ENCODE measurements at regions not wholly inside any gene's neighbourhood (a gene's known extent, or its start where the extent isn't known, plus 50 kb on each side); places are given as distances from the start of the nearest gene placed in this dataset.
A peak's percentile ranks its signal among the peaks of the same experiment; 100 is the strongest.

DNA sequence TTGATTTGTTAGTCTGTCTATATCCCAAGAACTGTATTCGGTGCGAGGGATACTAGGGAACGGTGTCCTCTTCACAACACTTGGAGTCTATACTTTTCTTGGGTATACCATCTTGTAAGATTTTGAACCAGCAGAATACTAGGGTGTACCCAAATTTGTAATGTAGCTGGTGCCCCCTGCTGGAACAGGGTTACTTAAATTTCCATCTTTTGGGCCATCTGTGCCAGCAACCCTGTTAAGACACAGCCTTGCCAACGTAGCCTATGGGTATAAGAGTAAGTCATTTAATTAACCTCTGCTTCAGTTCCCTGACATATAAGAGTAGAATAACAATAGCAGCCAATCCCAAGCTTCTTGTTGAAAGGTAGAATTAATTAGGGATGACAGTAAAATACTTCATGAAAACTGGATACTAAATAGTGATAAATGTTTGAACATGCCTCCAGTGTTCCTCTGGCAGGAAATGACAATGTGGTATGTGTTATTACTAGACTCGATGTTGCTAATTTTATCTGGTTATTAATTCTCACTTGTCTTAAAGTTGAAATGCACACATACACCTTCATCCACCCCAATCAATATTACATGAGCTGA, 607.6 kb downstream of the FGF9 start:
- TF ChIP-seq, protein P1, sequence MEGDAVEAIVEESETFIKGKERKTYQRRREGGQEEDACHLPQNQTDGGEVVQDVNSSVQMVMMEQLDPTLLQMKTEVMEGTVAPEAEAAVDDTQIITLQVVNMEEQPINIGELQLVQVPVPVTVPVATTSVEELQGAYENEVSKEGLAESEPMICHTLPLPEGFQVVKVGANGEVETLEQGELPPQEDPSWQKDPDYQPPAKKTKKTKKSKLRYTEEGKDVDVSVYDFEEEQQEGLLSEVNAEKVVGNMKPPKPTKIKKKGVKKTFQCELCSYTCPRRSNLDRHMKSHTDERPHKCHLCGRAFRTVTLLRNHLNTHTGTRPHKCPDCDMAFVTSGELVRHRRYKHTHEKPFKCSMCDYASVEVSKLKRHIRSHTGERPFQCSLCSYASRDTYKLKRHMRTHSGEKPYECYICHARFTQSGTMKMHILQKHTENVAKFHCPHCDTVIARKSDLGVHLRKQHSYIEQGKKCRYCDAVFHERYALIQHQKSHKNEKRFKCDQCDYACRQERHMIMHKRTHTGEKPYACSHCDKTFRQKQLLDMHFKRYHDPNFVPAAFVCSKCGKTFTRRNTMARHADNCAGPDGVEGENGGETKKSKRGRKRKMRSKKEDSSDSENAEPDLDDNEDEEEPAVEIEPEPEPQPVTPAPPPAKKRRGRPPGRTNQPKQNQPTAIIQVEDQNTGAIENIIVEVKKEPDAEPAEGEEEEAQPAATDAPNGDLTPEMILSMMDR (IDR thresholded peaks at IDR 0.05; ENCODE audit: low read depth, low read length): 0 out of 2 replicates have a peak, but pooled peaks have one; percentile 32
- H3K4me3 ChIP-seq (ENCODE audit: low read depth, low read length): no peak overlapping the region

DNA sequence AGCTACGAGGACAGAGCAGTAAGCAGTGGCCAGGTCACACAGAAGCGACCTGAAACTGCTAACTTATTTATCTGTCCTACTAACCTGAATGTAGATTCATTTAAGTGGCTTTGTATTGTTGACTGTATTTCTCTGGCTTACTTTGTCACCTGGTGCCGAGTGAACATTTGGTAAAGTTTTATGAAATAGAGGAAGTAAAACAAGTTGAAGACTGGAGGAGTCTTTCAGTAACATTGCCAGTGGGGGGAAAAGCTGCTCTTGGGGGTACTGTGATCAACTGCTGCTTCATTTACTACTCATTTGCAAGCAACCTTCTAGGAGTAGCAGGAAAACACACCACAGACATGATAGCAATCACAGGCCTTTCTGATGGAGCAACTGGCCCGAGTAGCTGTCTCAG, 615.0 kb downstream of the FGF9 start:
- H3K4me3 ChIP-seq (ENCODE audit: low read depth, low read length): no peak overlapping the region
- TF ChIP-seq, protein P1 (IDR thresholded peaks at IDR 0.05; ENCODE audit: low read depth, low read length): no peak

DNA sequence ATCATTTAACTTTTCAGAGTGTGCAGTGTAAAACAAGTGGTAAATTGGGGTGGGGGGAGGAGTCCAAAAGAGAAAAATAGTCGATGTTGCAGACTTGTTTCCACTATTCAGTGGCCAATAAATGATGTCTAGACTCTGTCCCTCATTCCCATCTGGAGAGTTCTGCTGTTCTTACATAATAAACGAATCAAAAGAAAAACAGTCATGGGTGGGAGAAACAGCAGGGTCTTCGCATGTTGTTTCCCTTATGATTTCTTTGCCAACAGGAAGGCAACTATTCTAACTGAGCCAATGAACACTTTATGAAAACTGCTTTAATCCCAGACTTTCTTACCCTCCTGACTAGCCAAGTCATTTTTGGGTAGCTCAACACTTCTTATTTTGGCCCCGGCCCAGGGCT, 615.5 kb downstream of the FGF9 start:
- no peak overlapping the region for H3K4me3 ChIP-seq (ENCODE audit: low read depth, low read length)
- TF ChIP-seq, protein P1 (IDR thresholded peaks at IDR 0.05; ENCODE audit: low read depth, low read length): no peak

DNA sequence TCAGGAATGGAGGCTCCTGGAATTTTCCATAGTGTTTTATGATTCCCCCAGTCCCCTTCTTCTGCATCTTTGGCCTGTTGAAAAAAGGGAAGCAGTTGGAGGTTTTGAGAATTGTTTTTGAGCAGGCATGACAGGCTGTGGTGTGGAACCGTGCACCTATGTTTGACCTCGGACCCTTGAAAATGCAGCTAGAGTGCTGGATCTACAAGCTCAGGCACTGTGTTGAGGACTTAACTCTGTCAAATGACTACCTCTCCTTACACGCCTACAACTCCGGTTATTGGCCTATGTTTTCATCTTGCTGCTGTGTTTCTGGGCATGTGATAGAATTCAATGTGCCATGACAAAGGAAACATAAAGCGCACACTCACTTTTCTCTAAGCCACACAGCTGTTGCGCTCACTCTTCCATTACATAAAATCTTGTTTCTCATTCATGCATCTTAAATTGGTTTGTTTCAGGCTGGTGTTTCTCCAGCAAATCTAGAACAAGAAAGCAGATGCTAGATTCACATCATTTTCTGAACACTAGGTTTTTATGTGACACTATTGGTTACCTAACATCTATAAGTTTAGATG, 616.6 kb downstream of the FGF9 start:
- no peak overlapping the region for H3K4me3 ChIP-seq (ENCODE audit: low read depth, low read length)
- TF ChIP-seq, protein P1 (IDR thresholded peaks at IDR 0.05; ENCODE audit: low read depth, low read length): no peak

DNA sequence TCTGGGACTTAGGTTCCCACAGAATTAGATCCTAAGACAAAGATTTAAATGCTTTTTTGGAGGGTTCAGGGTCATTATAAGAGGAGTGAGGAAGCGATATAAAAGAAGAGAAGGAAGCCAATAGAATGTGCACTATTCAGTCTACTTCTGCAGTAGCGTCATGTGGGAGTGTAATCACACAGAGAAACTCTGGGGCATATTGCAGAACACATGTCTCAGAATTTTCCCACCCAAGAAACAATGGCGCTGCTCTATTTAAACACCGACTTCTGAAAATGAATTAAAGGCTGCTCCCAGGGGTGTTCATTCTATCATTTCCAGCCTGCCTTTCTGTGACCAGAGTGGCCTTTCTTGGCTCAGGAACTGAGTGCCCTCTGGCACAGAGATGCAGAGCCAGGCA, 617.6 kb downstream of the FGF9 start:
- no peak overlapping the region for H3K4me3 ChIP-seq (ENCODE audit: low read depth, low read length)
- TF ChIP-seq, protein P1 (IDR thresholded peaks at IDR 0.05; ENCODE audit: low read depth, low read length): no peak

DNA sequence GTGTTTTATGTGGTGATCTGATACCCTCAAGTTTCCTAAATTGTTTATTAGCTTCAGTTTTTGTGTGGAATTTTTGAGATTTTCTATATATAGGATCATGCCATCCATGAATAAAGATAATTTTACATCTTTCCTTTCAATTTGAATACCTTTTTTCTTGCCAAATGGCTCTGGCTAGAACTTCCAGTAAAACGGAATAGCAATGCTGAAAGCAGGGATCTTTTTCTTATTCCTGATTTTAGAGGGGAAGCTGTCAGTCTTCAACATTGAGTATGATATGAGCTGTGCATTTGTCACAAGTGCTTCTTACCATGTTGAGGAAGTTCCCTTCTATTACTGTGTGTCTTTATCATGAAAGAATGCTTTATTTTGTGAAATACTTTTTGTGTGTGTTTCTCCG, 618.8 kb downstream of the FGF9 start:
- TF ChIP-seq, protein P1 (IDR thresholded peaks at IDR 0.05; ENCODE audit: low read depth, low read length): no peak

DNA sequence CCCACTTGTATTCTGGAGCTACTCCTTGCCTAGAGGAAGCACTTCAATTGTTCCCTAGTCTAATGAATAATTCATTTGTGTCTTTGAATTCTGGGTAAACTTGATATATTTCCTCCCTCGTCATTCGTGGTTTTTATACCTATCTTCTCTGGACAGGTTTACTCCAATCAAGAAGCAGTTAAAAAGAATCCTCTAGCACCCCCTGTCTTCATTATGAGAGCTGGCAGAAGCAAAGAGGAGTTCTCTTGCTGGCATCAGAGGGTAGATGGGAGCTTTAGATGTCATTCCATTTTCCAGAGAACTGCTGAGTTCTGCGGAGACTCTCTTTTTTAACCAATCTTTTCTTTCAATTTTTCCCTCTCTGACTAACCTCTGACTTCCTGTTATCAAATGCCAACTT, 627.7 kb downstream of the FGF9 start:
- TF ChIP-seq, protein P1 (IDR thresholded peaks at IDR 0.05; ENCODE audit: low read depth, low read length): no peak
- H3K4me3 ChIP-seq (ENCODE audit: low read depth, low read length): no peak overlapping the region

More for the DNA sequence above, 618.8 kb downstream of the FGF9 start:
- H3K4me3 ChIP-seq (ENCODE audit: low read depth, low read length): no peak overlapping the region

Data from WI38 (cell line).